ENCODE measurements at regions not wholly inside any gene's neighbourhood (a gene's known extent, or its start where the extent isn't known, plus 50 kb on each side); places are given as distances from the start of the nearest gene placed in this dataset.

GRCh38 chr1:181335631-181336030 lies 147.7 kb upstream of the CACNA1E start:
- Histone ChIP-seq H3K9me3 (ENCODE audit: control insufficient read depth in 3 of 3, low read length in 3 of 3) (no peaks in the 10 kb centered on the region), H3K27me3 (ENCODE audit: control insufficient read depth in 3 of 3, insufficient read depth in 3 of 3, low read length in 3 of 3) (no peaks in the 10 kb centered on the region), H3K27ac (ENCODE audit: low read depth, low read length) (no peak overlapping the region), H3K9ac (ENCODE audit: low read depth in 1 of 3, low read length in 3 of 3) (no peak overlapping the region), H3K36me3 (ENCODE audit: control insufficient read depth in 3 of 3, insufficient read depth in 3 of 3, low read length in 3 of 3) (no peaks in the 10 kb centered on the region), H3K4me3 (ENCODE audit: low read length in 3 of 3) (no peak overlapping the region), H3K4me1 (ENCODE audit: control insufficient read depth in 3 of 3, insufficient read depth in 3 of 3, low read length in 3 of 3) (no peaks in the 10 kb centered on the region)

GRCh38 chr1:181341026-181341632 lies 142.2 kb upstream of the CACNA1E start:
- H3K27me3 ChIP-seq (ENCODE audit: control insufficient read depth in 3 of 3, insufficient read depth in 3 of 3, low read length in 3 of 3), result peaks cover 3 to 8% (median 6%) of the 10 kb centered on the region in 3 donors
- no peak overlapping the region for H3K27ac ChIP-seq (ENCODE audit: low read depth, low read length)
- H3K9me3 ChIP-seq (ENCODE audit: control insufficient read depth in 3 of 3, low read length in 3 of 3), result no peaks in the 10 kb centered on the region
- no peak overlapping the region for H3K4me3 ChIP-seq (ENCODE audit: low read length in 3 of 3)
- H3K9ac ChIP-seq (ENCODE audit: low read depth in 1 of 3, low read length in 3 of 3), result no peak overlapping the region
- H3K4me1 ChIP-seq (ENCODE audit: control insufficient read depth in 3 of 3, insufficient read depth in 3 of 3, low read length in 3 of 3), result no peaks in the 10 kb centered on the region
- no peaks in the 10 kb centered on the region for H3K36me3 ChIP-seq (ENCODE audit: control insufficient read depth in 3 of 3, insufficient read depth in 3 of 3, low read length in 3 of 3)

GRCh38 chr1:181344091-181344490 lies 139.2 kb upstream of the CACNA1E start:
- no peak overlapping the region for H3K4me3 ChIP-seq (ENCODE audit: low read length in 3 of 3)
- no peaks in the 10 kb centered on the region for H3K9me3 ChIP-seq (ENCODE audit: control insufficient read depth in 3 of 3, low read length in 3 of 3)
- H3K27me3 ChIP-seq (ENCODE audit: control insufficient read depth in 3 of 3, insufficient read depth in 3 of 3, low read length in 3 of 3), result peaks cover 3 to 8% (median 8%) of the 10 kb centered on the region in 3 donors
- H3K4me1 ChIP-seq (ENCODE audit: control insufficient read depth in 3 of 3, insufficient read depth in 3 of 3, low read length in 3 of 3), result no peaks in the 10 kb centered on the region
- no peaks in the 10 kb centered on the region for H3K36me3 ChIP-seq (ENCODE audit: control insufficient read depth in 3 of 3, insufficient read depth in 3 of 3, low read length in 3 of 3)
- H3K27ac ChIP-seq (ENCODE audit: low read depth, low read length), result no peak overlapping the region
- no peak overlapping the region for H3K9ac ChIP-seq (ENCODE audit: low read depth in 1 of 3, low read length in 3 of 3)

GRCh38 chr1:181345146-181345545 lies 138.2 kb upstream of the CACNA1E start:
- Histone ChIP-seq H3K4me1 (ENCODE audit: control insufficient read depth in 3 of 3, insufficient read depth in 3 of 3, low read length in 3 of 3) (no peaks in the 10 kb centered on the region), H3K27ac (ENCODE audit: low read depth, low read length) (no peak overlapping the region), H3K36me3 (ENCODE audit: control insufficient read depth in 3 of 3, insufficient read depth in 3 of 3, low read length in 3 of 3) (no peaks in the 10 kb centered on the region), H3K9me3 (ENCODE audit: control insufficient read depth in 3 of 3, low read length in 3 of 3) (no peaks in the 10 kb centered on the region), H3K4me3 (ENCODE audit: low read length in 3 of 3) (no peak overlapping the region), H3K9ac (ENCODE audit: low read depth in 1 of 3, low read length in 3 of 3) (no peak overlapping the region), H3K27me3 (ENCODE audit: control insufficient read depth in 3 of 3, insufficient read depth in 3 of 3, low read length in 3 of 3) (peaks cover 3 to 8% (median 8%) of the 10 kb centered on the region in 3 donors)

- H3K9me3 ChIP-seq (ENCODE audit: control insufficient read depth in 3 of 3, low read length in 3 of 3), result no peaks in the 10 kb centered on the region
- H3K4me1 ChIP-seq (ENCODE audit: control insufficient read depth in 3 of 3, insufficient read depth in 3 of 3, low read length in 3 of 3), result no peaks in the 10 kb centered on the region
- H3K36me3 ChIP-seq (ENCODE audit: control insufficient read depth in 3 of 3, insufficient read depth in 3 of 3, low read length in 3 of 3), result no peaks in the 10 kb centered on the region
- H3K9ac ChIP-seq (ENCODE audit: low read depth in 1 of 3, low read length in 3 of 3), result no peak overlapping the region
- H3K27me3 ChIP-seq (ENCODE audit: control insufficient read depth in 3 of 3, insufficient read depth in 3 of 3, low read length in 3 of 3), result peaks cover 3 to 8% (median 8%) of the 10 kb centered on the region in 3 donors
- no peak overlapping the region for H3K4me3 ChIP-seq (ENCODE audit: low read length in 3 of 3)
- no peak overlapping the region for H3K27ac ChIP-seq (ENCODE audit: low read depth, low read length)
These were observed 135.6 kb upstream of the CACNA1E start for GRCh38 chr1:181347495-181348390.

GRCh38 chr1:181349512-181349911 lies 133.8 kb upstream of the CACNA1E start:
- Histone ChIP-seq H3K9ac (ENCODE audit: low read depth in 1 of 3, low read length in 3 of 3) (no peak overlapping the region), H3K4me3 (ENCODE audit: low read length in 3 of 3) (no peak overlapping the region), H3K36me3 (ENCODE audit: control insufficient read depth in 3 of 3, insufficient read depth in 3 of 3, low read length in 3 of 3) (no peaks in the 10 kb centered on the region), H3K9me3 (ENCODE audit: control insufficient read depth in 3 of 3, low read length in 3 of 3) (no peaks in the 10 kb centered on the region), H3K4me1 (ENCODE audit: control insufficient read depth in 3 of 3, insufficient read depth in 3 of 3, low read length in 3 of 3) (no peaks in the 10 kb centered on the region), H3K27me3 (ENCODE audit: control insufficient read depth in 3 of 3, insufficient read depth in 3 of 3, low read length in 3 of 3) (peaks cover 3 to 8% (median 3%) of the 10 kb centered on the region in 3 donors), H3K27ac (ENCODE audit: low read depth, low read length) (no peak overlapping the region)

- no peaks in the 10 kb centered on the region for H3K9me3 ChIP-seq (ENCODE audit: control insufficient read depth in 3 of 3, low read length in 3 of 3)
- H3K27me3 ChIP-seq (ENCODE audit: control insufficient read depth in 3 of 3, insufficient read depth in 3 of 3, low read length in 3 of 3), result peaks cover 0 to 6% (median 3%) of the 10 kb centered on the region in 3 donors
- H3K36me3 ChIP-seq (ENCODE audit: control insufficient read depth in 3 of 3, insufficient read depth in 3 of 3, low read length in 3 of 3), result no peaks in the 10 kb centered on the region
- no peaks in the 10 kb centered on the region for H3K4me1 ChIP-seq (ENCODE audit: control insufficient read depth in 3 of 3, insufficient read depth in 3 of 3, low read length in 3 of 3)
- H3K27ac ChIP-seq (ENCODE audit: low read depth, low read length), result no peak overlapping the region
- no peak overlapping the region for H3K4me3 ChIP-seq (ENCODE audit: low read length in 3 of 3)
- no peak overlapping the region for H3K9ac ChIP-seq (ENCODE audit: low read depth in 1 of 3, low read length in 3 of 3)
These were observed 133.2 kb upstream of the CACNA1E start for GRCh38 chr1:181350131-181350530.

GRCh38 chr1:181351740-181352139 lies 131.6 kb upstream of the CACNA1E start:
- Histone ChIP-seq H3K9ac (ENCODE audit: low read depth in 1 of 3, low read length in 3 of 3) (no peak overlapping the region), H3K36me3 (ENCODE audit: control insufficient read depth in 3 of 3, insufficient read depth in 3 of 3, low read length in 3 of 3) (no peaks in the 10 kb centered on the region), H3K4me3 (ENCODE audit: low read length in 3 of 3) (no peak overlapping the region), H3K9me3 (ENCODE audit: control insufficient read depth in 3 of 3, low read length in 3 of 3) (no peaks in the 10 kb centered on the region), H3K27ac (ENCODE audit: low read depth, low read length) (no peak overlapping the region), H3K4me1 (ENCODE audit: control insufficient read depth in 3 of 3, insufficient read depth in 3 of 3, low read length in 3 of 3) (peaks cover 0 to 7% (median 3%) of the 10 kb centered on the region in 3 donors), H3K27me3 (ENCODE audit: control insufficient read depth in 3 of 3, insufficient read depth in 3 of 3, low read length in 3 of 3) (no peaks in the 10 kb centered on the region)

- no peak overlapping the region for H3K4me3 ChIP-seq (ENCODE audit: low read length in 3 of 3)
- H3K9ac ChIP-seq (ENCODE audit: low read depth in 1 of 3, low read length in 3 of 3), result no peak overlapping the region
- no peaks in the 10 kb centered on the region for H3K36me3 ChIP-seq (ENCODE audit: control insufficient read depth in 3 of 3, insufficient read depth in 3 of 3, low read length in 3 of 3)
- no peaks in the 10 kb centered on the region for H3K27me3 ChIP-seq (ENCODE audit: control insufficient read depth in 3 of 3, insufficient read depth in 3 of 3, low read length in 3 of 3)
- no peak overlapping the region for H3K27ac ChIP-seq (ENCODE audit: low read depth, low read length)
- H3K9me3 ChIP-seq (ENCODE audit: control insufficient read depth in 3 of 3, low read length in 3 of 3), result no peaks in the 10 kb centered on the region
- H3K4me1 ChIP-seq (ENCODE audit: control insufficient read depth in 3 of 3, insufficient read depth in 3 of 3, low read length in 3 of 3), result peaks cover 4 to 11% (median 5%) of the 10 kb centered on the region in 3 donors
These were observed 130.6 kb upstream of the CACNA1E start for GRCh38 chr1:181352695-181353094.

- H3K4me1 ChIP-seq (ENCODE audit: control insufficient read depth in 3 of 3, insufficient read depth in 3 of 3, low read length in 3 of 3), result peaks cover 4 to 11% (median 5%) of the 10 kb centered on the region in 3 donors
- no peaks in the 10 kb centered on the region for H3K36me3 ChIP-seq (ENCODE audit: control insufficient read depth in 3 of 3, insufficient read depth in 3 of 3, low read length in 3 of 3)
- no peak overlapping the region for H3K4me3 ChIP-seq (ENCODE audit: low read length in 3 of 3)
- H3K9me3 ChIP-seq (ENCODE audit: control insufficient read depth in 3 of 3, low read length in 3 of 3), result no peaks in the 10 kb centered on the region
- no peak overlapping the region for H3K27ac ChIP-seq (ENCODE audit: low read depth, low read length)
- H3K27me3 ChIP-seq (ENCODE audit: control insufficient read depth in 3 of 3, insufficient read depth in 3 of 3, low read length in 3 of 3), result no peaks in the 10 kb centered on the region
- H3K9ac ChIP-seq (ENCODE audit: low read depth in 1 of 3, low read length in 3 of 3), result no peak overlapping the region
These were observed 129.8 kb upstream of the CACNA1E start for GRCh38 chr1:181353526-181353925.

All from skeletal muscle tissue (tissue), 3 donors.